HG02759 (cell line): ENCODE measurements at regions not wholly inside any gene's neighbourhood (a gene's known extent, or its start where the extent isn't known, plus 50 kb on each side); places are given as distances from the start of the nearest gene placed in this dataset.

Experiments used
- ATAC-seq: cut with Tn5 transposase; IDR thresholded peaks from one replicate; pipeline ENCODE4 v1.9.1; 2021; ENCODE audit warnings: mild to moderate bottlenecking, moderate library complexity; ENCODE audit not compliant: unreplicated experiment

- no peak for ATAC-seq
Measured at GRCh38 chrX:42530027-42530426, 247.9 kb downstream of the PPP1R2C start.

GRCh38 chrX:42524379-42524778 is 253.6 kb downstream of the PPP1R2C start:
- no peak for ATAC-seq

GRCh38 chrX:42519666-42520231 is 258.2 kb downstream of the PPP1R2C start:
- ATAC-seq = no peak

- no peak for ATAC-seq
Measured at GRCh38 chrX:42515939-42516338, 262.0 kb downstream of the PPP1R2C start.

- no peak for ATAC-seq
Measured at GRCh38 chrX:42505016-42505415, 272.9 kb downstream of the PPP1R2C start.

GRCh38 chrX:42499620-42500019 is 278.3 kb downstream of the PPP1R2C start:
- ATAC-seq = no peak

- no peak for ATAC-seq
Measured at GRCh38 chrX:42497356-42497755, 280.6 kb downstream of the PPP1R2C start.

GRCh38 chrX:42496239-42496638 is 281.7 kb downstream of the PPP1R2C start:
- no peak for ATAC-seq

- ATAC-seq = no peak
Measured at GRCh38 chrX:42495139-42495538, 282.8 kb downstream of the PPP1R2C start.

- ATAC-seq = no peak
Measured at GRCh38 chrX:42491137-42491907, 286.6 kb downstream of the PPP1R2C start.

- no peak for ATAC-seq
Measured at GRCh38 chrX:42490111-42490510, 287.9 kb downstream of the PPP1R2C start.

GRCh38 chrX:42485601-42486000 is 292.4 kb downstream of the PPP1R2C start:
- no peak for ATAC-seq

- no peak for ATAC-seq
Measured at GRCh38 chrX:42484233-42484632, 293.7 kb downstream of the PPP1R2C start.

GRCh38 chrX:42477396-42477795 is 300.6 kb downstream of the PPP1R2C start:
- no peak for ATAC-seq

- ATAC-seq = no peak
Measured at GRCh38 chrX:42472727-42473126, 305.2 kb downstream of the PPP1R2C start.

- no peak for ATAC-seq
Measured at GRCh38 chrX:42466332-42467046, 311.5 kb downstream of the PPP1R2C start.

GRCh38 chrX:42465821-42466220 is 312.1 kb downstream of the PPP1R2C start:
- ATAC-seq = no peak

- ATAC-seq = no peak
Measured at GRCh38 chrX:42463706-42464490, 314.1 kb downstream of the PPP1R2C start.

- no peak for ATAC-seq
Measured at GRCh38 chrX:42462917-42463316, 315.0 kb downstream of the PPP1R2C start.

GRCh38 chrX:42460706-42461105 is 317.3 kb downstream of the PPP1R2C start:
- no peak for ATAC-seq

- ATAC-seq = no peak
Measured at GRCh38 chrX:42459735-42460134, 318.2 kb downstream of the PPP1R2C start.
